Fibroblast of lung (primary cell): ENCODE measurements at regions not wholly inside any gene's neighbourhood (a gene's known extent, or its start where the extent isn't known, plus 50 kb on each side); places are given as distances from the start of the nearest gene placed in this dataset.

ENCODE experiments used
- CTCF ChIP-seq, 2 donors: IDR thresholded peaks in 1 of 2; conservative IDR thresholded peaks in 1 of 2; 1 replicate in 1 of 2; 2 replicates in 1 of 2; pipeline ENCODE4 v1.5.1; 2011 to 2012; ENCODE audit warnings: low read length in 2 of 2, control low read depth in 1 of 2, inconsistent platforms in 1 of 2, low read depth in 1 of 2, mild to moderate bottlenecking in 1 of 2
- EZH2 ChIP-seq: IDR thresholded peaks from 2 replicates; pipeline ENCODE4 v1.5.1; 2012; ENCODE audit warnings: low read length, control low read depth, mild to moderate bottlenecking; ENCODE audit errors: missing control alignments

GRCh38 chr2:132256251-132256902, 94.6 kb upstream of the ANKRD30BL start:
- TF ChIP-seq EZH2, result no peak
- no peak for TF ChIP-seq CTCF (conservative IDR thresholded peaks at IDR 0.05 in 1 of 2, IDR thresholded peaks at IDR 0.05 in 1 of 2; ENCODE audit: low read depth in 1 of 2, low read length in 2 of 2)
